Small intestine (tissue), 7 donors: ENCODE measurements at regions not wholly inside any gene's neighbourhood (a gene's known extent, or its start where the extent isn't known, plus 50 kb on each side); places are given as distances from the start of the nearest gene placed in this dataset.

Source experiments
- DNase-seq, 2 donors: peaks; one replicate each; pipeline versions ENCODE4 v3.0.0 to v3.0.0-alpha.2; 2013
- FAIRE-seq: peaks from 2 replicates; lab custom pipeline; 2012; peaks lifted over from hg19 to GRCh38; lab: Jason Lieb, UNC
- H3K27ac ChIP-seq, 3 donors: one replicate each; pipeline ENCODE4 v1.5.1; 2013; ENCODE audit warnings: low read length in 2 of 3, mild to moderate bottlenecking in 2 of 3, control low read depth in 1 of 3, inconsistent platforms in 1 of 3, low read depth in 1 of 3, moderate library complexity in 1 of 3
- H3K27me3 ChIP-seq, 3 donors: one replicate each; pipeline ENCODE4 v1.6.1; 2013; ENCODE audit warnings: low read length in 3 of 3, inconsistent platforms in 1 of 3; ENCODE audit not compliant: control insufficient read depth in 3 of 3, insufficient read depth in 3 of 3
- H3K36me3 ChIP-seq, 3 donors: one replicate each; pipeline ENCODE4 v1.6.1; 2013; ENCODE audit warnings: low read length in 3 of 3, inconsistent platforms in 1 of 3, low read depth in 1 of 3, mild to moderate bottlenecking in 1 of 3, moderate library complexity in 1 of 3; ENCODE audit not compliant: control insufficient read depth in 3 of 3, insufficient read depth in 2 of 3
- H3K4me1 ChIP-seq, 3 donors: one replicate each; pipeline ENCODE4 v1.6.1; 2013; ENCODE audit warnings: low read length in 2 of 3, inconsistent platforms in 1 of 3, low read depth in 1 of 3, mild to moderate bottlenecking in 1 of 3, moderate library complexity in 1 of 3; ENCODE audit not compliant: control insufficient read depth in 3 of 3, insufficient read depth in 2 of 3
- H3K4me3 ChIP-seq, 3 donors: one replicate each; pipeline ENCODE4 v1.5.1; 2013; ENCODE audit warnings: low read length in 3 of 3, control low read depth in 1 of 3, inconsistent platforms in 1 of 3, low read depth in 1 of 3, mild to moderate bottlenecking in 1 of 3, moderate library complexity in 1 of 3
- H3K9me3 ChIP-seq, 2 donors: one replicate each; pipeline ENCODE4 v1.6.1; 2013; ENCODE audit warnings: low read depth in 1 of 2, low read length in 1 of 2; ENCODE audit not compliant: control insufficient read depth in 2 of 2, insufficient read depth in 1 of 2
- WGBS, 3 donors: extraction: QIAGEN DNeasy Blood & Tissue Kit; methylation state at CpG; one replicate each; pipeline ENCODE4 v1.1.7; 2013; 5-methylcytosine and 5-hydroxymethylcytosine counted together
- donor health status: healthy with polysubstance abuse.
- donor health status: control.
- donor health status: control.
- donor health status: Bipolar disorder and iron deficiency.
- donor health status: healthy.

GRCh38 chr9:100856238-100856637 is 172.3 kb upstream of the PLPPR1 start:
- Histone ChIP-seq H3K4me3 (no peak overlapping the region), H3K27me3 (no peaks in the 10 kb centered on the region), H3K36me3 (no peaks in the 10 kb centered on the region), H3K4me1 (no peaks in the 10 kb centered on the region), H3K9me3 (peaks cover 0 to 7% of the 10 kb centered on the region in 2 donors), H3K27ac (no peak overlapping the region)
- 43 to 50% (median 48%) methylated on average over 3 of the region's 3 CpGs for WGBS, 3 donors
- FAIRE-seq, result no peak
- DNase-seq, result no peak

- FAIRE-seq (no peak), DNase-seq (no peak)
- H3K36me3 ChIP-seq, result no peaks in the 10 kb centered on the region
- 75 to 81% (median 78%) methylated on average over 3 of the region's 3 CpGs for WGBS, 3 donors
- H3K9me3 ChIP-seq, result peaks cover 0 to 7% of the 10 kb centered on the region in 2 donors
- no peak overlapping the region for H3K4me3 ChIP-seq
- H3K27me3 ChIP-seq, result no peaks in the 10 kb centered on the region
- H3K4me1 ChIP-seq, result no peaks in the 10 kb centered on the region
- no peak overlapping the region for H3K27ac ChIP-seq
Observed at GRCh38 chr9:100865111-100865510, 163.4 kb upstream of the PLPPR1 start.

GRCh38 chr9:100865648-100866047 is 162.9 kb upstream of the PLPPR1 start:
- peaks cover 0 to 4% of the 10 kb centered on the region in 2 donors for H3K9me3 ChIP-seq
- DNase-seq (no peak), FAIRE-seq (no peak)
- no peaks in the 10 kb centered on the region for H3K27me3 ChIP-seq
- WGBS, 3 donors, result 73 to 82% (median 75%) methylated on average over 4 of the region's 4 CpGs
- H3K4me1 ChIP-seq, result no peaks in the 10 kb centered on the region
- H3K27ac ChIP-seq, result no peak overlapping the region
- no peak overlapping the region for H3K4me3 ChIP-seq
- no peaks in the 10 kb centered on the region for H3K36me3 ChIP-seq

GRCh38 chr9:100869326-100869725 is 159.2 kb upstream of the PLPPR1 start:
- Histone ChIP-seq H3K36me3 (no peaks in the 10 kb centered on the region), H3K27me3 (no peaks in the 10 kb centered on the region), H3K27ac (no peak overlapping the region), H3K4me3 (no peak overlapping the region), H3K9me3 (no peaks in the 10 kb centered on the region), H3K4me1 (no peaks in the 10 kb centered on the region)
- WGBS, 3 donors, result 70 to 79% (median 76%) methylated on average over 3 of the region's 3 CpGs
- FAIRE-seq, result no peak
- no peak for DNase-seq

GRCh38 chr9:100879884-100880283 is 148.6 kb upstream of the PLPPR1 start:
- no peak for DNase-seq
- no peaks in the 10 kb centered on the region for H3K36me3 ChIP-seq
- H3K4me3 ChIP-seq, result no peak overlapping the region
- H3K27ac ChIP-seq, result no peak overlapping the region
- no peak for FAIRE-seq
- no peaks in the 10 kb centered on the region for H3K9me3 ChIP-seq
- WGBS, 3 donors, result 87 to 97% (median 89%) methylated on average over 1 of the region's 1 CpG
- H3K27me3 ChIP-seq, result no peaks in the 10 kb centered on the region
- no peaks in the 10 kb centered on the region for H3K4me1 ChIP-seq

- FAIRE-seq, result no peak
- Histone ChIP-seq H3K9me3 (no peaks in the 10 kb centered on the region), H3K36me3 (no peaks in the 10 kb centered on the region), H3K4me3 (no peak overlapping the region), H3K27ac (no peak overlapping the region), H3K4me1 (no peaks in the 10 kb centered on the region), H3K27me3 (no peaks in the 10 kb centered on the region)
- WGBS, 3 donors, result 86 to 89% (median 88%) methylated on average over 2 of the region's 2 CpGs
- DNase-seq, result no peak
Observed at GRCh38 chr9:100880284-100880683, 148.2 kb upstream of the PLPPR1 start.

- H3K36me3 ChIP-seq, result no peaks in the 10 kb centered on the region
- no peak overlapping the region for H3K4me3 ChIP-seq
- no peak overlapping the region for H3K27ac ChIP-seq
- no peaks in the 10 kb centered on the region for H3K4me1 ChIP-seq
- no peak for DNase-seq
- WGBS, 3 donors, result 69 to 73% (median 70%) methylated on average over 4 of the region's 4 CpGs
- H3K27me3 ChIP-seq, result no peaks in the 10 kb centered on the region
- no peak for FAIRE-seq
- H3K9me3 ChIP-seq, result no peaks in the 10 kb centered on the region
Observed at GRCh38 chr9:100884518-100884917, 144.0 kb upstream of the PLPPR1 start.

GRCh38 chr9:100890321-100890720 is 138.2 kb upstream of the PLPPR1 start:
- Histone ChIP-seq H3K4me3 (no peak overlapping the region), H3K4me1 (no peaks in the 10 kb centered on the region), H3K27ac (no peak overlapping the region), H3K36me3 (no peaks in the 10 kb centered on the region), H3K27me3 (no peaks in the 10 kb centered on the region), H3K9me3 (no peaks in the 10 kb centered on the region)
- DNase-seq, result no peak
- no peak for FAIRE-seq
- 59 to 72% (median 67%) methylated on average over 3 of the region's 3 CpGs for WGBS, 3 donors

- peaks cover 0 to 3% (median 0%) of the 10 kb centered on the region in 3 donors for H3K27me3 ChIP-seq
- H3K4me3 ChIP-seq, result no peak overlapping the region
- WGBS, 3 donors, result 68 to 76% (median 76%) methylated on average over 5 of the region's 5 CpGs
- H3K4me1 ChIP-seq, result no peaks in the 10 kb centered on the region
- no peak for FAIRE-seq
- no peaks in the 10 kb centered on the region for H3K9me3 ChIP-seq
- no peak for DNase-seq
- no peak overlapping the region for H3K27ac ChIP-seq
- H3K36me3 ChIP-seq, result no peaks in the 10 kb centered on the region
Observed at GRCh38 chr9:100911273-100911672, 117.3 kb upstream of the PLPPR1 start.
